Colon (tissue), 2 donors: ENCODE measurements at regions not wholly inside any gene's neighbourhood (a gene's known extent, or its start where the extent isn't known, plus 50 kb on each side); places are given as distances from the start of the nearest gene placed in this dataset.
"Not testable (repeated sequence)": the region's sequence is repeated elsewhere in the genome, so short reads cannot be mapped to it uniquely, and the experiment has no call there.

Experiments
- FAIRE-seq: peaks from 2 replicates; lab custom pipeline; 2012; peaks lifted over from hg19 to GRCh38; lab: Jason Lieb, UNC
- donor health status: control.
- donor health status: control.

GRCh38 chr2:126222278-126222677 lies 433.7 kb upstream of the GYPC start:
- FAIRE-seq, result no peak

DNA sequence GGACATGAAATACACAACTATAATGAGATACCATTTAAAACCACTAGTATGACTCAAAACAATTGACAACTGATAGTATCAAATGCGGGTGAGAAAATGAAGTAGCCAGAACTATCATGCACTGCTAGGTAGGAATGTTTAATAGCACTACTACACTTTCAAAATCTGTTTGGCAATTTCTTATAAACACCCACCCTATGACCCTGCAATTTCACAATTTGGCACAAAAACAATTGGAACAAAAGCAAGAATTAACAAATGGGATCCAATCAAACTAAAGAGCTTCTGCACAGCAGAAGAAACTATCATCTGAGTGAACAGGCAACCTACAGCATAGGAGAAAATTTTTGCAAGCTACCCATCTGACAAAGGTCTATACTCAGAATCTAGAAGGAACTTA lies 431.2 kb upstream of the GYPC start:
- no peak for FAIRE-seq

DNA sequence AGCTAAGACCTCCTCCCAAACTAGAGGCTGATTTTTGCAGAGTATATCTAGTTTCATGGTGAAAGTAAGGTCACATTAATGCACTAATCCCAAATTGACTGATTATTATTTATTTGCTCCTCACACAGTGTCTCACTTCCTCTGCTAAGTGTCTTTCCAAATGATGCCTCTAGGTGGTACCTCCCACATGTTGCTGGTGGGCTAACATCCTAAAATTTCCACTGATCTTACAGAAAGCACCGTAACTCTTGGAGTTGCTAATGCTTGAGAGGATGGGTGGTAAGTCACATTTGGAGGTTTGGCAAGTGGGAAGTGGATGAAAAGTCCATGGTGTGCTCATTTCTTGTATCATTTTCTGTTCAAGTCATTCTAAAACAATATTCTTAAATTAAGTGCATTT lies 428.7 kb upstream of the GYPC start:
- no peak for FAIRE-seq

DNA sequence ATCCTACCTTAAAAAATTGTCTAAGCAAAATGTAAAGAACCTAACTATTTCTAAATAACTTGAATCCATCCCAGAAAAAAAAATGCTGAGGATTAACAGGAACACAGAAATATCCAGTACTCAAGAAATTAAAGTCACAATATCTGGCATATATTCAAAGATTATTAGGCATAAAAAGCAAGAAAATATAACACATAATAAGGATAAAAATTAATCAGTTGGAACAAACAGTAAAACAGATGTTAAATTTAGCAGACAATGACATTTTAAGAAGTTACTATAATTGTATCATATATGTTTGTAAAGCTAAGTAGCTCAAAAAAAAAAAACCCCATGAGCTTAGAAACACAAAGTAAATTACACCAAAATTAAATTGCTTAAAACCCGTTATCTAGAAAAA lies 427.4 kb upstream of the GYPC start:
- no peak for FAIRE-seq

DNA sequence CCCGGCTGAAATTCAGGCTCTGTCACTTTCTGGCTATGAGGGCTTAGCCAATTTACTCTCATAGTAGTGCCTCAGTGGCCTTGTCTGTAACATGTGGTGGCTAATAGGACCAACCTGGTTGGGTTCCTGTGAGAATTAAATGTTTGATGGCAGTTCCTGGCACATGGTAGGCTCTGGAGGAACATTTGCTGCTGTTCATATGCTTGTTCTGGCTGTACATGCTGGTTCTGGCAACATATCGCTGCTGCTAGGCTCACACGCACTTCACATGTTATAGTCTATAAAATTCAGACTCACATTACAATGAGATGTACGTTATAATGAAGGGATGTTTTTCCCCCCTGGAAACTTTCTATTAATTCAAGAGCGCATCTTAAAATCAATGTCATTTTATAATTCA lies 417.7 kb upstream of the GYPC start:
- no peak for FAIRE-seq

GRCh38 chr2:126239320-126239955 lies 416.5 kb upstream of the GYPC start:
- FAIRE-seq, result no peak

DNA sequence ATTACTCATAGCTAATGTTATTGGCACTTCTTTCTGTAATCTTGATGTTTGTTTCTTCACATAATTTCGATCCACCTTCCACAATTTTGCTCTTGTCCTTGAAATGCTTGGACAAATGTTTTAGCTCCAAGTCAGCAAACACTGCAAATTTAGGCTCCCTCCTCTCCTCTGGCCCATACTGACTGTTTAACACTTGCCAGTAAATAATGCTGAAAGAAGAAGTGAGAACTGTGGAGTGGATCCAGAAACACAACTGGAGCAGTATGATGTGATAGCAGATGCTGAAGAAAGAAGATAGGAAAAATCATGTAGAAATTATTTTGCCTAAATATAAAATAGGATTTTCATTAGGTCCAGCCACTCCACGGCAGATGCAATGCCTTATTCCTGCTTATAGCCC lies 415.0 kb upstream of the GYPC start:
- no peak for FAIRE-seq

GRCh38 chr2:126241411-126241810 lies 414.5 kb upstream of the GYPC start:
- FAIRE-seq, result no peak

DNA sequence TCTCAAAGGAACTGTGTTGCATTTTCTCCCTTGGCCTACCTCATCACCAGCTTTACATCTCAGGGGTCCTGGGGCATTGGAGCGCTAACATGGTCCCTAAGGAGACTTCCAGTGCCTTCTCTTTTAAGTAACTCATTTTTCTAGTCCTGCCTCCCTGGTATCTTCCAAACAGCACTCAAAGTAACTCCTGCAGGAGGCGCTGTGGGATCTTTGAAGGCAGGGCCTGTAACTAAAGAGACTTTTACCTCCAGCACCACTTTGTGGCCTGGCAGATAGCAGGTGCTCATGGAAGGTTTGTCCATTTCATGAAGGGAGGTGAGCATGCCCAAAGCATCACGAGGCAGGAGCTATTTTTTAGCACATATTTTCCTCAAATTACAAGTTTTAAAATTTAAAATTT lies 411.0 kb upstream of the GYPC start:
- FAIRE-seq, result no peak

DNA sequence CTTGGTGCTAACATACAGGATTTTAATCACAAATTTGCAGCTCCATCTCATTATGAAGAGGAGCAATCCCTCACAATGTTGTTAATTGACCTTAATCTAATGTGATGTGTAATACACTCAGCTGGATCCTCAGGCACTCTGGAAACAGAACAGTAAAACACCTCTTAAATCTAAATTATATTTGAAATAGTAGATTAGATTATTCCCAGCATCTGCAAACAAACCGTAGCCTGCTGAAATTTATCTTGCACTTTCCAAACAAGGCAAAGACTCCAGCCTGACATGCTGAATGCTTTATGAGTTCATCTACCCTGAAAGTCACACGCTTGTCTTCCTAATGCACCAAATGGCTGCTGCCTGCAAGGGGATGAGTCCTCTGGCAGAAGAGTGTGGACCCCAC lies 402.3 kb upstream of the GYPC start:
- no peak for FAIRE-seq

GRCh38 chr2:126264625-126265024 lies 391.3 kb upstream of the GYPC start:
- FAIRE-seq, result no peak

- no peak for FAIRE-seq
Measured at GRCh38 chr2:126269911-126270310, 386.0 kb upstream of the GYPC start.

DNA sequence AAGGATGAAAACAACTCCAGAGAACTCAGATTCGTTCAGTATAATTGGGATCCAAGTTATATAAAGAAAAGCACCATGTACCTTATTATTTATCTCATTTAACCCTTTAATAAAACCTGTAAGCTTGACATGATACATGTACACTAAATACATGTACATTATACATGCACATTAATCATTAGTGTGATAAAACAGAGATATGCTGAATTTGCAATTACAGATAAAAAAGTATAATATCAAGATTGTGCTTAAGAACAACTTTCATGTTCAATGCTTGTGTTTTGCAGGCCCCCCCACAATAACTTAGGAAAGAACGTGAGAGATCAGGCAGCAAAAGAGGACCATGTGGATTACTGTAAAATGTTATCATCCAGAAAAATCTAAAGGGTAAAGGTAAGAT lies 385.4 kb upstream of the GYPC start:
- no peak for FAIRE-seq

GRCh38 chr2:126272401-126272800 lies 383.6 kb upstream of the GYPC start:
- no peak for FAIRE-seq

- FAIRE-seq, result no peak
Measured at GRCh38 chr2:126275098-126275497, 380.9 kb upstream of the GYPC start.

DNA sequence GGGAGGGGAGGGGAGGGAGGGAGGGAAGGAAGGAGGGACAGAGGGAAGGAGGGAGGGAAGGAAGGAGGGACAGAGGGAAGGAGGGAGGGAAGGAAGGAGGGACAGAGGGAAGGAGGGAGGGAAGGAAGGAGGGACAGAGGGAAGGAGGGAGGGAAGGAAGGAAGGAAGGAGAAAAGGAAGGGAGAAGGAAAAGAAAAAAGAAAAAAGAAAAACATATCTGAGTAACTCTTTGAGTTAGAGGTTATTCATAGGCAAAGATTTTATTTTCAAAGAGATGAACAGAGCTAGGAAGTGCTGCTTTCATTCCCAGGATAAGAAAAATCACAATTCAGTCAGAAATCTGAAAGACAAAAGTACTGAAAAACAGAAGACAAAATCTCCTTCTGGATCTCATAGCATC lies 379.7 kb upstream of the GYPC start:
- FAIRE-seq, result not testable (repeated sequence)

DNA sequence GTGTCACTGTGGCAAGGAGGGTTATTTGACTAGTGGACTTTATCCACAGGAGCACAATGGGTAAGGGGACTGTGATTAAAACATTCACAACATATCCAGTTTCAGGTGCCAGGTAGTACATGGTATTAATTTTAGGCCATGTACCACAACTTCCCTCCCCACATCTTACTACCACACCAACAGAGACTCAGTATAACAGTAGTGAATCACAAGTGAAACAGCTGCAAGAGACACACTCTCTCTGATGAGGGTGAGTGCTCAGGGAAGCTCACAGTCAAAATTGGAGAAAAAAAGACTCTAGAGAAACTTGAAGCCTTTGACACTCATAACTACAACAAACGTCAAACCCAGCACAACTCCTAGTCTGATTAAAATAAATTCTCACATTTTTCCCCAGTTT lies 367.6 kb upstream of the GYPC start:
- FAIRE-seq, result no peak

DNA sequence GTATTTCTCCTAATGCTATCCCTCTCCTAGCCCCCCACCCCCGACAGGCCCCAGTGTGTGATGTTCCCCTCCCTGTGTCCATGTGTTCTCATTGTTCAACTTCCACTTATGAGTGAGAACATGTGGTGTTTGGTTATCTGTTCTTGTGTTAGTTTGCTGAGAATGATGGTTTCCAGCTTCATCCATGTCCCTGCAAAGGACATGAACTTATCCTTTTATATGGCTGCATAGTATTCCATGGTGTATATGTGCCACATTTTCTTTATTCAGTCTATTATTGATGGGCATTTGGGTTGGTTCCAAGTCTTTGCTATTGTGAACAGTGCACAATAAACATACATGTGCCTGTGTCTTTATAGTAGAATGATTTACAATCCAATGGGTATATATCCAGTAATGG lies 362.0 kb upstream of the GYPC start:
- FAIRE-seq, result not testable (repeated sequence)

DNA sequence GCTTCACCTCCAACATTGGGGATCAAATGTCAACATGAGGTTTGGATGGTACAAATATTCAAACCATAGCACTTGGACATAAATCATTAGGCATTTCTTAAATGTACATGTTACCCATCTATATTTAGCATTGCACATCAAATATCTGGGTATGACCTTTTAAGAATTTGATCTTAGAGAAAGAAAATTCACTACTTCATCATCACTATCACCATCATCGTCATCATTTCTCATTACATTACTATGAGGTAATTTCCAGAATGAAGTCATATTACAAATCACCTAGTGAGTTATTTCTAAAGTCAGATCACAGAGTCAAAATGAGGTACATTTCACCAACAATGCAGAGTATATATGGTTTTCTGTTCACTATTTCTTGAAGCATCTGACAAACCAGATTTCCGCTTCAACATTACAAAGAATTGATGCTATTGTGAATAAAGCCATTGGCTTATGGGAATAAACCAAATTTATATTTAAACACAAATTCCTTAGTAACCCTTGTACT lies 356.4 kb upstream of the GYPC start:
- FAIRE-seq, result no peak

DNA sequence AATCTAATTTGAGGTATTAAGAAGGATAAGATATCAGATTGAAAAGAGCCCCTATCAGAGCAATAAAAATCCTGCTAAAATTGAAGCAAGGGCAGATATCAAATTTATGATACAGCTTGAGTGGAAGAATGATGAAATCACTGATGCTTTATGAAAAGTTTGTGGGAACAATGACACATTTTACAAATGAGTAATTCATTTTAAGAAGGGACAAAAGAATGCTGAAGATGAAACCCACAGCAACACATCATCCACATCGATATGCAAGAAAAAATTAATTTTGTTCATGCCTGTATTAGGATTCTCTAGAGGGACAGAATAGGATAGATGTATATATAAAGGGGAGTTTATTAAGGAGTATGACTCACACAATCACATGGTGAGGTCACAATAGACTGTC lies 355.6 kb upstream of the GYPC start:
- FAIRE-seq, result no peak

DNA sequence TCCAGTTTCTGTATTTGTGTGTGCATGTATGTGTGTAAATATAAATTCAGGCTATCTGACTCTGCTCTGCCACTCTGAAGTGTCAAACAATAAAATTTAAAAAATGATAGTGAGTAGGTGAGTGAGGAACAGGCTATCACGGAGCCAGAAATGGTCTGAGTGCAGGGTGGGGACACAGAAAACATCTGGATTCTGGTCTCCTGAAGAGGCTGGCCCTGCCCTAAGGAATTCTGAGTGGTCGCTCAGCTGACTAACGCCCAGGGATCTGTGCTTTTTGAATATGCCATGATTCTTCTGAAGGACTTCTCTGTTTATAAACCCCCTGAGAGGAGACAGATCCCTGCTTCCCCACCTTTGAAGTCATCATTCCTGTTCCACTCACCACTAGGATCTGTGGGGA lies 353.9 kb upstream of the GYPC start:
- no peak for FAIRE-seq

DNA sequence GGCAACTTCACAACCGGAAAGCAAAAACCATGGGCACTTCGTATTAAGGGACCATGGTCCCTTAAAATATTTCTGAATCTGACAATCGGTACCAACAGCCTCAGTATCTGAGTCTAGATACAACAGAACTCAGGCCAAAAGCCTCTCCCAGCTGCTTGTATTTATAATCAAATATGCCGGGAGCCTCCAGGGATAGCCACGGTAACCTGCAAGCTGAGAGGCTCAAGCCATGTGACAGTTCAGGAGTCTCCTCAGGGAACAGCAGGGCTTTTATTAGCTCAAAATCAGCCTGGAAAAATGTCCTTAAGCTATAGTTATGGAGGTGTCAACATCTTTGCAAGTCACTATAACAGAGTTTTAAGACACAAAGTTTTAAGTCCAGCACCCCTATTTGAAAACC lies 352.8 kb upstream of the GYPC start:
- FAIRE-seq, result no peak

GRCh38 chr2:126304154-126304553 lies 351.8 kb upstream of the GYPC start:
- no peak for FAIRE-seq

DNA sequence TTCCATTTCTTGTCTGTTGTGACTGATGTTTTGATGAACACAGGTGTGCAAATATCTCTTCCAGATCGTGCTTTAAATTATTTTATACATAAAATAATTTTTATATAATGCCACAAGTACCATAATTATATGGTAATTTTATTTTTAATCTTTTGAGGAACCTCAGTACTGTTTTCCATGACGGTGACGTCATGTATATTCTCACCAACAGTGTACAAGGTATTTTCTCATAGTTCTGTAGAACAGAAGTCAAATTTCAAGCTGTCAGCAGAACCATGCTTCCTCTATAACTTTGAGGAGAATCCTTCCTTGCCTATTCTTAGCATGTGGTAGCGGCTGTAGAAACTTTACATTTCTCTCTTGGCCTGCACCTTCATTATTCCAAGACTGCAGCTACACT lies 349.4 kb upstream of the GYPC start:
- FAIRE-seq, result no peak

- FAIRE-seq, result no peak
Measured at GRCh38 chr2:126307740-126308139, 348.2 kb upstream of the GYPC start.
